ENCODE measurements at regions not wholly inside any gene's neighbourhood (a gene's known extent, or its start where the extent isn't known, plus 50 kb on each side); places are given as distances from the start of the nearest gene placed in this dataset.

GRCh38 chr13:44064357-44064756 lies 184.7 kb downstream of the LACC1 start:
- ChIA-PET POLR2A (no interaction called here), CTCF (no interaction called here)
- DNase-seq (ENCODE audit: extremely low spot score), result no peak
- TF ChIP-seq CTCF (IDR thresholded peaks at IDR 0.05; ENCODE audit: control extremely low read depth, extremely low read depth, low read depth, missing control alignments), result no peak

GRCh38 chr13:44068169-44068568 lies 188.5 kb downstream of the LACC1 start:
- no peak for DNase-seq (ENCODE audit: extremely low spot score)
- ChIA-PET CTCF (no interaction called here), POLR2A (no interaction called here)
- TF ChIP-seq CTCF (IDR thresholded peaks at IDR 0.05; ENCODE audit: control extremely low read depth, extremely low read depth, low read depth, missing control alignments), result no peak

- no peak for TF ChIP-seq CTCF (IDR thresholded peaks at IDR 0.05; ENCODE audit: control extremely low read depth, extremely low read depth, low read depth, missing control alignments)
- ChIA-PET POLR2A (no interaction called here), CTCF (no interaction called here)
- no peak for DNase-seq (ENCODE audit: extremely low spot score)
Observed at GRCh38 chr13:44068737-44069136, 189.0 kb downstream of the LACC1 start.

- CTCF ChIA-PET, result no interaction called here
- DNase-seq (ENCODE audit: extremely low spot score), result no peak
- POLR2A ChIA-PET, result no interaction called here
- no peak for TF ChIP-seq CTCF (IDR thresholded peaks at IDR 0.05; ENCODE audit: control extremely low read depth, extremely low read depth, low read depth, missing control alignments)
Observed at GRCh38 chr13:44072536-44072935, 192.8 kb downstream of the LACC1 start.

GRCh38 chr13:44074611-44075010 lies 194.9 kb downstream of the LACC1 start:
- no peak for DNase-seq (ENCODE audit: extremely low spot score)
- POLR2A ChIA-PET, result no interaction called here
- CTCF ChIA-PET, result no interaction called here
- TF ChIP-seq CTCF (IDR thresholded peaks at IDR 0.05; ENCODE audit: control extremely low read depth, extremely low read depth, low read depth, missing control alignments), result no peak

GRCh38 chr13:44075113-44075512 lies 195.4 kb downstream of the LACC1 start:
- ChIA-PET CTCF (no interaction called here), POLR2A (no interaction called here)
- DNase-seq (ENCODE audit: extremely low spot score), result no peak
- no peak for TF ChIP-seq CTCF (IDR thresholded peaks at IDR 0.05; ENCODE audit: control extremely low read depth, extremely low read depth, low read depth, missing control alignments)

- no peak for DNase-seq (ENCODE audit: extremely low spot score)
- ChIA-PET CTCF (no interaction called here), POLR2A (no interaction called here)
- no peak for TF ChIP-seq CTCF (IDR thresholded peaks at IDR 0.05; ENCODE audit: control extremely low read depth, extremely low read depth, low read depth, missing control alignments)
Observed at GRCh38 chr13:44078806-44079376, 199.2 kb downstream of the LACC1 start.

Measured in GM10248 (cell line).